Activated CD8-positive, alpha-beta memory T cell treated with anti-CD3 and anti-CD28 coated beads for 48 hours (primary cell): ENCODE measurements at regions not wholly inside any gene's neighbourhood (a gene's known extent, or its start where the extent isn't known, plus 50 kb on each side); places are given as distances from the start of the nearest gene placed in this dataset.

Experiments
- DNase-seq, 3 experiments: peaks; one replicate each; pipeline ENCODE4 v3.0.0-alpha.2; 2020; ENCODE audit warnings: low read depth in 2 of 3, low spot score in 2 of 3

- no peak for DNase-seq
Observed at GRCh38 chr9:99516657-99517049, 294.6 kb downstream of the SEC61B start.

- no peak for DNase-seq
Observed at GRCh38 chr9:99523838-99524237, 297.8 kb upstream of the NR4A3 start.

- no peak for DNase-seq
Observed at GRCh38 chr9:99531313-99531712, 290.4 kb upstream of the NR4A3 start.

GRCh38 chr9:99533421-99533820 lies 288.3 kb upstream of the NR4A3 start:
- no peak for DNase-seq

GRCh38 chr9:99537996-99538395 lies 283.7 kb upstream of the NR4A3 start:
- DNase-seq = no peak

- no peak for DNase-seq
Observed at GRCh38 chr9:99544526-99544925, 277.2 kb upstream of the NR4A3 start.

GRCh38 chr9:99549441-99549840 lies 272.2 kb upstream of the NR4A3 start:
- DNase-seq = no peak

- no peak for DNase-seq
Observed at GRCh38 chr9:99555792-99556191, 265.9 kb upstream of the NR4A3 start.

- DNase-seq = no peak
Observed at GRCh38 chr9:99556998-99557397, 264.7 kb upstream of the NR4A3 start.

GRCh38 chr9:99557816-99558215 lies 263.9 kb upstream of the NR4A3 start:
- DNase-seq = no peak

GRCh38 chr9:99559776-99560175 lies 261.9 kb upstream of the NR4A3 start:
- DNase-seq = no peak

- DNase-seq = no peak
Observed at GRCh38 chr9:99560561-99560960, 261.1 kb upstream of the NR4A3 start.

GRCh38 chr9:99561509-99561917 lies 260.2 kb upstream of the NR4A3 start:
- DNase-seq = no peak

- no peak for DNase-seq
Observed at GRCh38 chr9:99561961-99562565, 259.6 kb upstream of the NR4A3 start.

- no peak for DNase-seq
Observed at GRCh38 chr9:99563364-99563763, 258.3 kb upstream of the NR4A3 start.

GRCh38 chr9:99565203-99565602 lies 256.5 kb upstream of the NR4A3 start:
- no peak for DNase-seq

GRCh38 chr9:99567436-99567835 lies 254.2 kb upstream of the NR4A3 start:
- DNase-seq = no peak

- no peak for DNase-seq
Observed at GRCh38 chr9:99569840-99570239, 251.8 kb upstream of the NR4A3 start.

- DNase-seq = no peak
Observed at GRCh38 chr9:99572567-99572966, 249.1 kb upstream of the NR4A3 start.

GRCh38 chr9:99573085-99573484 lies 248.6 kb upstream of the NR4A3 start:
- no peak for DNase-seq

GRCh38 chr9:99573886-99574285 lies 247.8 kb upstream of the NR4A3 start:
- DNase-seq = no peak

- no peak for DNase-seq
Observed at GRCh38 chr9:99576002-99576401, 245.7 kb upstream of the NR4A3 start.

GRCh38 chr9:99576876-99577275 lies 244.8 kb upstream of the NR4A3 start:
- DNase-seq = no peak

GRCh38 chr9:99577351-99577750 lies 244.3 kb upstream of the NR4A3 start:
- no peak for DNase-seq
